ENCODE measurements at regions not wholly inside any gene's neighbourhood (a gene's known extent, or its start where the extent isn't known, plus 50 kb on each side); places are given as distances from the start of the nearest gene placed in this dataset.
"Not testable (repeated sequence)": the region's sequence is repeated elsewhere in the genome, so short reads cannot be mapped to it uniquely, and the experiment has no call there.

DNA sequence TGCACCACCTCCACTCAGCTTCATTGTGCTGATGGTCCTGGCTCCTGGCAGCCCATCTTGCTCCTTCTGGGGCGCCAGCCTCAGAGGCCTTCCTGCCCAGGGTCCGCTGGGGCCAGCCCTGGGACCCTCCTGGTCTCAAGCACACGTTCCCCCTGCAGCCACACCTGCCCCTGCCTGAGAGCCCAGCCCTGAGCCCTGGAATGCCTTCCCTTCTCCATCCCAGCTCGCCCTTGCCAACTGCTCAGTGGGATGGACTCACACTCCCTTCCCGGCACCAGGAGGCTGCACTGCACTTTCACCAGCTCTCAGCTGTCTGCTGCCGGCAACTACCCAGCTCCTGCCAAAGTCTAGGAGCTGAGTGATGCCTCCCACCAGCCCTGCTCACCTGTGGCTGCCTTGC, 100.9 kb downstream of the TMEM121 start:
- not testable (repeated sequence) for H3K36me3 Mint-ChIP-seq, H3K9me3 Mint-ChIP-seq, H3K4me1 Mint-ChIP-seq, H3K4me3 Mint-ChIP-seq, H3K27me3 Mint-ChIP-seq, H3K27ac Mint-ChIP-seq

DNA sequence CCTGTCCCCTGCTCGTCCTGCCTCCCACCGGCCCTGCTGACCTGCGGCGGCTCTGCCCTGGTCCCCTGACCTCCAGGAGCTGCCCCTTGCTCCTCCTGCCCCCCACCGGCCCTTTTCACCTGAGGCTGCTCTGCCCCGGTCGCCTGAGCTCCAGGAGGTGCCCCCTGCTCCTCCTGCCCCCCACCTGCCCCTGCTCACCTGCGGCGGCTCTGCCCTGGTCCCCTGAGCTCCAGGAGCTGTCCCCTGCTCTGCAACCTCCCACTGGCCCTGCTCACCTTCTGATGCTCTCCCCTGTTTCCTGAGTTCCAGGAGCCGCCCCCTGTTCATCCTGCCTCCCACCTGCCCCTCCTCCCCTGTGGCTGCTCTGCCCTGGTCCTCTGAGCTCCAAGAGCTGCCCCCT, 101.3 kb downstream of the TMEM121 start:
- Mint-ChIP-seq H3K27me3 (no peaks in the 10 kb centered on the region), H3K4me3 (no peak overlapping the region), H3K4me1 (no peaks in the 10 kb centered on the region), H3K36me3 (peaks cover 2% of the 10 kb centered on the region), H3K9me3 (peaks cover 6% of the 10 kb centered on the region), H3K27ac (no peak overlapping the region)

- not testable (repeated sequence) for H3K36me3 Mint-ChIP-seq, H3K27ac Mint-ChIP-seq, H3K27me3 Mint-ChIP-seq, H3K9me3 Mint-ChIP-seq, H3K4me1 Mint-ChIP-seq, H3K4me3 Mint-ChIP-seq
Observed at GRCh38 chr14:105628126-105628525, 101.7 kb downstream of the TMEM121 start.

GRCh38 chr14:105628531-105629067, 102.2 kb downstream of the TMEM121 start:
- H3K27ac Mint-ChIP-seq, H3K9me3 Mint-ChIP-seq, H3K4me1 Mint-ChIP-seq, H3K4me3 Mint-ChIP-seq, H3K27me3 Mint-ChIP-seq, H3K36me3 Mint-ChIP-seq: not testable (repeated sequence)

DNA sequence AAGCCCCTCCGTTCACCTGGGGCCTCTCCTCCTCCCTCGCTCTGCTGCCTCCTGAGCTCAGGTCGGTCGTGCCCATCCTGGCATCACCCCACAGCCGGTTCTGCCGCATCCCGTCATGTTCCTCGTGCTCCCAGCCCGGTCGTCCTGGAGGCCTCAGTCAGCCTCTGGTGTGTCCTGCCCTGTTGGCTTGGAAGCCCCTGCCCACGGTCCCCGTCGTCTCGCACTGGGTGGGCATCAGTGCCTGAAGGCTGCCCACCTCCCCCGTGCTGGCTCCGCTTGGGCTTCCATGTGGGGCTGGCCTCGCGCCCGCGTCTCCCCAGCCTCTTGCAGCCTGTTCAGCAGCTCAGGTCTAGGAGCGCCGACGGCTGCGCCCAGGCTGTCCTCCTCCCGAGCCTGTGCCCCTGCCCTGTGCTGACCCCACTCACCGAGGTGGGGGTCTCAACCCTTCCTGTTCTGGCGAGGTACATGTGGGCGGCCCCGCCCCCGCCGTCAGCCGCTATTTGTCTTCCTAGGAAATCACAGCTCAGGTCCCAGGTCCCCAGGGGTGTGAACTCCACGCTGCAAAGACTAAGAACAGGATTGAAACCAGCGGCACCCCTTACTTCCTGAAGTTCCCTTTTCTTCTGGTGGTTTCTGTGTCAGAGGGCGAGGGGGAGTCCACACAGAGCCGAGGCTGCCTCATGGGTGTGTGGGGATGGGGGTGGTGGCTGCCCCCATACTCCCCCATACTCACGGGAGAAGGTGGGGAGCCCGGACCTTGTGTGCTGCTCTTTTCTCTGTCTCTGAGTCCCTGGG, 102.9 kb downstream of the TMEM121 start:
- H3K4me1 Mint-ChIP-seq, H3K36me3 Mint-ChIP-seq, H3K27ac Mint-ChIP-seq, H3K9me3 Mint-ChIP-seq, H3K4me3 Mint-ChIP-seq, H3K27me3 Mint-ChIP-seq: not testable (repeated sequence)

DNA sequence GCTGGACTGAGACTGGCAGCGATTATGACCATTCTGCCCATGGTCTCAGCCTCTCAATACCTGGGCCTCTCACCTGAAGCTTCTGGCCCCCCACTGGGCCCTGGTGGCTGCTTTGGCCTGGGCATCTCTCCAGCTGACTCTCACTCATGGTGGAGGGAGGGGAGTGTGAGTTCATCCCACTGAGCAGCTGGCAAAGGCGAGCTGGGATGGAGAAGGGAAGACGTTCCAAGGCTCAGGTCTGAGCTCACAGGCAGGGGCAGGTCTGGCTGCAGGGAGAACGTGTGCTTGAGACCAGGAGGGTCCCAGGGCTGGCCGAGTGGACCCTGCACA, 103.5 kb downstream of the TMEM121 start:
- Mint-ChIP-seq H3K27ac (no peak overlapping the region), H3K36me3 (peaks cover 2% of the 10 kb centered on the region), H3K9me3 (peaks cover 6% of the 10 kb centered on the region), H3K27me3 (no peaks in the 10 kb centered on the region), H3K4me3 (no peak overlapping the region), H3K4me1 (no peaks in the 10 kb centered on the region)

DNA sequence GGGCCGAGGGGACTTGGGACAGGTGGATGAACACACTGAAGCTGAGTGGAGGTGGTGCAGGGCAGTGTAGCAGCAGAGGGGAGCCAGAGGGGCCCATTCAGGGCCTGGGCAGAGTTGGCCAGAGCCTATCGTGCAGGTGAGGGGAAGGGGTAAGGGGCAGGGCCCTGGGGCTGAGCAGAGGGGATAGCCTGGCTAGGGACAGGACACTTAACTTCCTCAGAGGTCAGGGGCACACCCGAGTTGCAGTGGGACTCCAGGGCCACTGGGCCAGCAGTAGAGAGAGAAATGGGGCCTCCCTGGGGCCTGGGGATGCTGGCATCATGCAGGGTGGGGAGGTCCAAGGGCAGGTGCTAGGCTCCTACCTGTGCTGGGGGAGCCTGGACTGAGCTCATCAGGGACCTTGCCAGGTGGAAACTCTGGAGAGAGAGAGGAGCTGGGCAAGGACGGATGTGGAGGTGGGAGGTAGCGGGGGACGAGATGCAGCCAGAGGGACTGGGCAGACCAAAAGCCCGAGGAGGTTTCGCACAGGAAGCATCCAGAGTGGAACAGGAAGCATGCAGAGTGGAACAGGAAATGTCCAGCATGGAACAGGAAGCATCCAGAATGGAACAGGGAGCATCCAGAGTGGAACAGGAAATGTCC, 104.0 kb downstream of the TMEM121 start:
- H3K36me3 Mint-ChIP-seq, H3K4me1 Mint-ChIP-seq, H3K27ac Mint-ChIP-seq, H3K4me3 Mint-ChIP-seq, H3K9me3 Mint-ChIP-seq, H3K27me3 Mint-ChIP-seq: not testable (repeated sequence)

GRCh38 chr14:105630935-105631779, 104.8 kb downstream of the TMEM121 start:
- H3K36me3 Mint-ChIP-seq, H3K4me3 Mint-ChIP-seq, H3K27ac Mint-ChIP-seq, H3K9me3 Mint-ChIP-seq, H3K4me1 Mint-ChIP-seq, H3K27me3 Mint-ChIP-seq: not testable (repeated sequence)

DNA sequence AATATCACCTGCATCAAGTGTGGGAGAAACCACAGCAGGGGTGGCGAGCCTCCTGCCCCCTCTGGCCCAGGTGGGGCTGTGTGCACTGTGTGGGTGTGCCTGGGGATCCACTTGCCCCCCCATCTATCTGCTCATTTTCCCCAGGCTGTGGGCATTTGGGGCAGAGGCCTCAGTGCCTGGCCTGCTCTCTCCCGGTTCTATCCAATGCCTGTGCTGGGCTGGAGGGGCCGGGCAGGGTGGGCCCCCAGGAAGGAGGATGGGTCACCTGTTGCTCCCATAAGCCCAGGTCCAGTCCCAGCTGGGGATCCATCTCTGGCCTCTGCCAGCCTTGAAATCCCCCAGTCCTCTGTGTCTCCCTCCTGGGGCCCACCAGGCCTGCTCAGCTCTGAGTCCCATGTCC, 105.6 kb downstream of the TMEM121 start:
- peaks cover 6% of the 10 kb centered on the region for H3K9me3 Mint-ChIP-seq
- no peaks in the 10 kb centered on the region for H3K4me1 Mint-ChIP-seq
- H3K4me3 Mint-ChIP-seq, result no peak overlapping the region
- H3K27me3 Mint-ChIP-seq, result no peaks in the 10 kb centered on the region
- H3K27ac Mint-ChIP-seq, result peak overlapping the region; percentile 74
- peaks cover 2% of the 10 kb centered on the region for H3K36me3 Mint-ChIP-seq

DNA sequence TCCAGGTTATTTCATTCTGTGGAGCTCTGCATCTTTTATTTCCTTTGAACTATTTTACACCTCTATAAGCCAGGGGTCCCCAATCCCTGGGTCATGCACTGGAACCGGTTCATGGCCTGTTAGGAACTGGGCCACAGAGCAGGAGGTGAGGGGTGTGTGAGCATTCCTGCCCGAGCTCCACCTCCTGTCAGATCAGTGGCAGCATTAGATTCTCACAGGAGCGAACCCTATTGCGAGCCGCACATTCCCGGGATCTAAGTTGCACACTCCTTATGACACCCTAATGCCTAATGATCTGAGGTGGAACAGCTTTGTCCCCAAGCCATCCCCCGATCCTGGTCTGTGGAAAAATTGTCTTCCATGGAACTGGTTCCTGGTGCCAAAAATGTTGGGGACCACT, 107.2 kb downstream of the TMEM121 start:
- H3K4me3 Mint-ChIP-seq, H3K27me3 Mint-ChIP-seq: not testable (repeated sequence)

DNA sequence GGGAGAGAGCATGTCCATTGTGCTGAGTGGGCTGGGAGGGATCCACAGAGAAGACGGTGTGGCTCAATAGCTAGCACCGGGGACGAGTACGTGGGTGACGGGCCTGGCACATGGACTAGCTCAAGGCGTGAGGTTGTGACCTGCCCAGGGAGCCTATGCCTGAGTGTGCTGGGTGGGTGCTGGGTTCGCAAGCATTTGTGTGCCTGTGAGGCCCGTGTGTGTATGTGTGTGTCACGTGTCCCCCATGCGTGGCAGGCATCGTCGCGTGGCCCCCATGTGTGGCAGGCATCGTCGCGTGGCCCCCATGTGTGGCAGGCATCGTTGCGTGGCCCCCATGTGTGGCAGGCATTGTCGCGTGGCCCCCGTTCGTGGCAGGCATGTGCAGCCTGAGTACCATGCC, 109.2 kb downstream of the TMEM121 start:
- Mint-ChIP-seq H3K9me3 (peaks cover 6% of the 10 kb centered on the region), H3K4me3 (no peak overlapping the region), H3K27ac (no peak overlapping the region), H3K36me3 (peaks cover 2% of the 10 kb centered on the region), H3K27me3 (no peaks in the 10 kb centered on the region), H3K4me1 (no peaks in the 10 kb centered on the region)

More for the DNA sequence above, 107.2 kb downstream of the TMEM121 start:
- not testable (repeated sequence) for H3K9me3 Mint-ChIP-seq, H3K36me3 Mint-ChIP-seq, H3K4me1 Mint-ChIP-seq, H3K27ac Mint-ChIP-seq

DNA sequence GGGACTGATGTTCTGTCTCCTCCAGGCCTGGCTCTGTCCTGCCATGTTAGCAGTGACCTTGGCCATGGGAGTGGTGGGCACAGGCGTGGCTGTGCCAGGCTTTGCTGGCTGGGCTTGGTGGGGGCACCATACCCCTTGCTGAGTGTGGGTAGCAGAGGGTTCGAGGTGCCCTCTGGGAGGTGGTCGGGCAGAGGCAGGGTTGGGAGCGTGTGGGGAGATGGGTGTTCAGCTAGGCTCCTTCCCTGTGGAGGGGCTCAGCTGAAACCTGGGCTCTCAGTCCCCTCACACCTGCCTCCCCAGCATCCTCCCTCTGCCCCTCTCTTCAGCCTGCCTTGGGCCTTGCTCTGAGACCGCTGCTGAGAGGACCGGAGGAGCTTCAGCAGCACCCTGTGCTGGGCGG, 109.6 kb downstream of the TMEM121 start:
- H3K27me3 Mint-ChIP-seq, H3K36me3 Mint-ChIP-seq, H3K4me1 Mint-ChIP-seq, H3K27ac Mint-ChIP-seq, H3K4me3 Mint-ChIP-seq, H3K9me3 Mint-ChIP-seq: not testable (repeated sequence)

GRCh38 chr14:105636935-105637334, 110.6 kb downstream of the TMEM121 start:
- H3K36me3 Mint-ChIP-seq, result peaks cover 2% of the 10 kb centered on the region
- H3K4me1 Mint-ChIP-seq, result no peaks in the 10 kb centered on the region
- H3K27me3 Mint-ChIP-seq, result no peaks in the 10 kb centered on the region
- H3K27ac Mint-ChIP-seq, result no peak overlapping the region
- H3K4me3 Mint-ChIP-seq, result no peak overlapping the region
- H3K9me3 Mint-ChIP-seq, result peaks cover 6% of the 10 kb centered on the region

DNA sequence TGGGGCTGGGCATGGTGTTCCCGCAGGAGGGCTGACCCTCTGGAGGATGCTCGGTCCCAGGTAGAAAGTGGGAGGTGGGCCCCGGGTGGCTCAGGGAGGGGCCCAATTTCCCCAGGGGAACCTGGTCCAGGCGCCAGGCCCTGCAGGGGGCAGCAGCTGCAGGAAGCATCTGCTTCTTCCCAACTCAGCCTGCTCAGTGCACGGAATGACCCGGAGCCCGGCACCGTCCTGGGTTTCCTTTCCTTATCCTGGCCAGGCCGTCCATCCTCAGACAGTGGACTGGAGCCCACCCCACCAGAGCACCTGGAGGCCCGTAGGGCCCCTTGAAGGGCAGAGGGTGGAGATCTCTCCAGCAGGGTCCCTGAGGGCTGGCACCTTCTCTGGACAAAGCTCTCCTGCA, 111.0 kb downstream of the TMEM121 start:
- H3K27ac Mint-ChIP-seq, H3K36me3 Mint-ChIP-seq, H3K4me3 Mint-ChIP-seq, H3K27me3 Mint-ChIP-seq, H3K4me1 Mint-ChIP-seq, H3K9me3 Mint-ChIP-seq: not testable (repeated sequence)

DNA sequence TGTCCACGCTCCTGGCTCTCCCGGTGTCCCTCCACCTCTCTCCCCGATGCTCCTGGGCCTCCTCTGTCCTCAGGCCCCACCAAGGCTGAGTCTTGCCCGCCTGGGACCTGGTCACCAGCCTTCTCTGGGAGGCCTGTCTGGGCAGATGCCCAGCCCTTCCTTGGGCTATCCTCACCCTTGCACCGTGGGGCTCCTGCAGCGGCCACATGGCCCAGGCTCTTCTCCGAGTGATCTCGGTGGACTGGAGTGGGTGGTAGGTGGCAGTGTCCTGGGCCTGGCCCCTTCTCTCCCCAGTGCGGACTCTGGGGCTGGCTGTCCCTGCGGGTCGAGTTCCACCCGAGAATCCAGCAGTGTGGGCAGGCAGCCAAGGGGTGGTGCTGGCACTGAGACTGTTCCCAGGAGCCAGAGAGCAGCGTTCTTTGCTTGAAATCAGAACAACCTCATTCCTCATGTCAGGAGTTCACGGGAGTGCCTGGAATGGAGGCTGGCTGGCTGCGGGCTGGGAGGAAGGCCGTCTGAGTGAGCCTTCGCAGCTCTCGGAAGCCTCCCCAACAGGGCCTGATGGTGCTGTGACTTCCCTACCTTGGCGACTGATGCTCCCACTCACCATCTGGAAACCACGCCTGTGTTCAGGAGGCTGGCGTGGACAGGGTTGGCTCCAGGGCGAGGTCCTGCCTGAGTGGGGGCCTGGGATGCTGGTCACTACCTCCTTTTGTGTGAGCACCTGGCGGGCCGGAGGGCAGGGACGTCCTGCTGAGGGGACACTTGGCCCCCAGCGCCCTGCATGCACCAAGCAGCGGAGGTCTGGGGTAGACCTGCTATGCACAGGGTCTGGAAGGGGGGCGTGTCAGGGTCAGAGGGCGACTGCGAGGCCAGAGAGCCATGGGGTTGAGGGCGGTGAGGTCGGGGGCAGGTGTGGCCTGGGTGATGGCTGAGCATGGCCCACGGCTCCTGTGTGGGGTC, 113.9 kb downstream of the TMEM121 start:
- H3K36me3 Mint-ChIP-seq, H3K27ac Mint-ChIP-seq: not testable (repeated sequence)

More for the DNA sequence above, 113.9 kb downstream of the TMEM121 start:
- not testable (repeated sequence) for H3K4me1 Mint-ChIP-seq, H3K4me3 Mint-ChIP-seq, H3K27me3 Mint-ChIP-seq, H3K9me3 Mint-ChIP-seq

Measured in activated naive CD4-positive, alpha-beta T cell treated with anti-CD3 and anti-CD28 coated beads, Interleukin-2, amount 50 U/mL, for 24 hours (primary cell).